Inferior parietal cortex (tissue), 1 donor: ENCODE measurements at regions not wholly inside any gene's neighbourhood (a gene's known extent, or its start where the extent isn't known, plus 50 kb on each side); places are given as distances from the start of the nearest gene placed in this dataset.

Experiments
- DNase-seq: peaks from one replicate; pipeline ENCODE4 v3.0.0-alpha.2; 2016; ENCODE audit errors: extremely low spot score

- DNase-seq = no peak
These were observed 86.7 kb upstream of the NRIP1 start for GRCh38 chr21:15151385-15152103.

DNA sequence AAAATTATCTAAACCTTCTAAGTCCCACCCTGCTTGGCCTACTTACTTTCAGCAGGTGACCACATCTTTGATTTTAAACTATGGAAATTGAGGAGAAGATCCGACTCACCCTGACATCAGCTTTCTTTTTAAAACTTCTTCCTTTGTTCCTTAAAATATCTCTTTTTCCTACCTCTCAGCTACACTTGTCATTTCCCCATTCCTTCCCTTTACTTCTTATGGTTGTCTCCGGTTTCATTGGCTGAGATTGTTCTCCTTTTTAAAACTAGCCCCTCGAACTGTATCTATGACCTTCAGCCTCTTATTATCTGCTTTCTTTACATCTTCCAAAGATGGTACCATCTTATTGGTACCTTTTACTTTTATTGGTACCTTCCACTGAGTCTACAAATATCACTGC lies 87.8 kb upstream of the NRIP1 start:
- no peak for DNase-seq

DNA sequence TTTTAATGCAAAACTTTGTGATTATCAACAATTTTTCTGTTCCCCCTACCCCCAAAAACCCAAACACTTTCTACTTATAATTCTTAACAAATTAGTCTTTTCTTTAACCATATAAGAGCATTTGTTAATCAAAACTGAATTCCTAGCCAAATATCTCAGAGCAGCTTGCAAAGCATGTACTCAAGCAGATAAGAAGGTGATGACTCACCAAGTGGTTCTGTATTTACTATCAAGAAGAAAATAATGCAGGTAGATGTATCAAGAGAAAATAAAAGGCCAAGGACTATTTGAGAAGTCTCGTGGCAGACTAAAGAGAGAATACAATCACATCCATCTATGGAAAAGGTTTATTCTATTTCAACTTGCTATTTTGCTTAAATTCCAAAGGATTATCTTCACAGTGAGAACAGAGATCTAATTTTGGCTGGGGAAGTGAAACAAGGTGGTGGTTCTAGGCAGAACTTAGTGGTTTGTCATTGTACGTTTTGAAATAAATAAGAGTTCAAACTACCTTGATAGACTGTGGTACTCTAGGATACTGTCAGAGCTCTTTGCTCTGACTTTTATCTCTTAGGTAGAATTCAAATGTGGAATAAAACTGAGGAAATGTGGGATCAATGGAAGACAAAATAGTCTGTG lies 94.7 kb upstream of the NRIP1 start:
- DNase-seq = no peak

DNA sequence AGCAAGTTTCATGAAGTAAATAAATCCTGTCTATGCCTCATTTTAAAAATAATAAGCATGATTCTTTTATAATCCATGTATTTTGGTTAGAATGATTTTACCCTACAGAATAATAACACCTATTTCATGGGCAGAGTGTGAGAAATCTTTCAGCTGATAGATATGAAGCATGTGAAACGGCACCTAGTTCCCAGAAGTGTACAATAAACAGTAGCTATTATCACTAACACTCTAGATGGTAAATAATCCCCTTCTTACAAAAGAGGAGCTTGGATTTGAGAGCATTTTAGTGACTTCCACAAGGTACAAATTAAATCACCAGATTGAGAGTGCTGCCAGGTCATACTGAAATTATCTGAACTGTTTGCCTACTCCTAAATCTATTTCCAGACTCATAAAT lies 95.3 kb upstream of the NRIP1 start:
- DNase-seq = no peak

DNA sequence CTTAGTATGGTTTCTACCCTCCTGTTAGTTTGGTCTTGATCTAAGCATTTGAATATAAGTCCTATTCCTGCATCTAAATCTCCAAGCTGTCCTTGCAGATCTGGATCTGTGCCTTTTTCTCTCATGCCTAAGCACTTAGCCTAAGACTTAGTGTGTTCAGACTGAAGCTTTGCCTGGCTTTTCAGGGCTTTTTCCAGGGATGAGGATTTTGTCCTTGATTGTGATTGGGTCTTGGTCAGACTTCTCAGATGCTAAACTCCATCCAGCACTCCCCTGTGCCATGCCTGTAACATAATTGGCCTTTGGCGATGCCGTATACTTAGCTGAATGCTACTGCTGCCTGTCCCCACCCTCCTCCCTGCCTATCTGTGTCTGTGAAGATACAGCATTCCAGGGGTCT lies 98.1 kb upstream of the NRIP1 start:
- no peak for DNase-seq

- no peak for DNase-seq
These were observed 99.5 kb upstream of the NRIP1 start for GRCh38 chr21:15164273-15164672.

- no peak for DNase-seq
These were observed 100.0 kb upstream of the NRIP1 start for GRCh38 chr21:15164678-15165303.

DNA sequence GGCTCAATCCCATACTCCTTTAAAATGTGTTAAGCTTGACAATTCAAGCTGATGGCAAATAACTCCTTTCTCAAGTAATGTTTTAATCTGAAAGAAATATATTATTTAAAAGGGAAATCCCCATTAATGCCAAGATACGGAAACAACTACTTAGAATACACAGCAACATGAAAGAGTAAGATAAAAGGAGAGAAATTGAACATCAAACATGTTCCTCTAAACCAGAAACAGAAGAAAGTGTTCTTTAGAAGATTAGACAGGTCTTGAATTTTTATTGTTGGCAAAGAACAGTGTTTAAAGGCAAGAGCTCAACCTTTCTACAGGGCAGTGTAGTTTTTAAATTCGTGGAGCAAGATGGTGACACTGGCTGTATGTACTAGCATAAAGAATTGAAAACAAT lies 105.8 kb upstream of the NRIP1 start:
- no peak for DNase-seq

DNA sequence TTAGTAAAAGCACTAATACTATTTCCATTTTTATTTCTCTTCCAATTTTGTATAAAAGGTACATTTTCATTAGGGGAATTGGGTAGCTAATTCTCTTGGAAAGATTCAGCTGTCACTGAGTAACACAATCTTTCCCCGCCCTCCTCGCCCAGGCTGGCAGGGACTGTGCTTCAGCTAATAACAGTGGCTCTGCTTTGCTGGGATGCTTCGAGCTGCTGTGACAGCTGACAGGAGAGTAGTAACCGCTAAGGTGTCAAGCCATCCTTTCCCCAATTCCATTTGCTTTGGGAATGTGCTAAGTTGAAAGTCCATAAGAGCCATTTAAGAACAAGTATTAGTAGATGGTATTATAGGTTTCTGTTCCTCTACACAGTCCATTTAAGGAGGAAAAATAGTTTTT lies 106.7 kb upstream of the NRIP1 start:
- no peak for DNase-seq

DNA sequence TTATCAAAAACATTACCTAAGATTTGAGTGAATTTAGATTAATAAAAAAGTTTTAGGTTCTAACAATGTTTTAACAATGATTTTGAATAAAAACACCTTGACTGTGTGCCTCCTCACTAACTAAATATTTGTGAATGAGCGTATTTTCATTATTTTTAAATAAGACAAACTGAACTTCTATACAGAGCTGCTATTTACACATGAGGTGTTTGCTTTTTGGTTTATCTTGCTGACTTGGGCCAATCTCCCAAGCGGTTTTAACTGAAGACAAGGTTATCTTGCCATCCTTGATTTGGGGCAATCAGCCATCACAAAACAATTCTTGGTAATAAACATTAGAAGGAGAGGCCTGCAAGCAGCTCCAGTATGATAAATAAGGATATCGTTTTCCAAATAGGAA lies 108.2 kb upstream of the NRIP1 start:
- no peak for DNase-seq

DNA sequence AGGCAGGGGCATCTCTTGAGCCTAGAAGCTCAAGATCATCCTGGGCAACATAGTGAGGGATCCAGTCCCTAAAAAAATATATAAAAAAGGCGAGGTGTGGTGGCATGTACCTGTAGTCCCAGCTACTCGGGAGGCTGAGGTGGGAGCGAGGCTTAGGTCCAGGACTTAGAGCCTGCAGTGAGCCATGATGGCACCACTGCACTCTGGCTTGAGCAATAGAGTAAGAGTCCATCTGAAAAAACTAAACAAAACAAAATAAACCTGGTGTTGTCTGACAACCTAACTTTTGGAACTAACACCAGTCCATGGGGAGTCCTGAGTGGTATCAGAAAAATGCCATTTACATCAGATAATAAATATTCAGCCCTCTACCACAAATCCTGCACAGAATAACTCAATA lies 110.1 kb upstream of the NRIP1 start:
- no peak for DNase-seq

DNA sequence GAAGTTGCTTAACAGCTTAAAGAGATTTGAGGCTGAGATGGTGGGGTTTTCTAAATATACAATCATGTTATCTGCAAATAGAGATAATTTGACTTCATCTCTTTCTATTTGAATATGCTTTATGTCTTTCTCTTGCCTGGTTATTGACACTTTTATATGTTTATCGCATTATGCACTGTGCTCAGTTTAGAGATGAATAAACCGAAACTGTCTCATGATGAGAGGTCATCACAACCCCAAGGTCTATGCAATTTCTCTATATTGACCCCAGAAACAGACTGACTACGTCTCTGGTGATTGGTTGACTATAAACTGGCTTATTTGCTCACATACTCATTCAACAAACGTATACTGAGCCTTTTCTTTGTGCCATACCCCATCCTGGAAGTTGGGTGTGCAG lies 117.9 kb upstream of the NRIP1 start:
- DNase-seq = no peak

- no peak for DNase-seq
These were observed 119.0 kb upstream of the NRIP1 start for GRCh38 chr21:15183813-15184257.

- DNase-seq = no peak
These were observed 125.6 kb upstream of the NRIP1 start for GRCh38 chr21:15190412-15190811.

GRCh38 chr21:15190837-15191236 lies 126.0 kb upstream of the NRIP1 start:
- DNase-seq = no peak

DNA sequence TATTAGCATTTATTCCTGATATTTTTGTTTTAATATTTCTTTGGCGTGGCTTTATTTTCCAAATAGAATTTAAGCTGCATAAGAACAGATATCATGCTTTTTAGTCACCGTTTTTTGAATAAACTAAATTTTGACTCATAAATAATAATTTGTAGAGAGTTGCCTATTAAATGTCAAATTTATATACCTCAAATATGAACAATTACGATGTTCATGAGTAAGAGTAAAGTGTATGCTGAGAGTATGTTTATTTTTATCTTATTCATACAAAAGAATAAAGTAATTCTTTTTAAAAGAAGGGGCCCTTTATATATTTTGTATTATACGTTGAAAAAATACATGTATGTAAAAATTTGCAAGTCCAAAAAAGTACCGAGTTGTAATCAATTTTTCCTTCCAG lies 126.5 kb upstream of the NRIP1 start:
- DNase-seq = no peak

DNA sequence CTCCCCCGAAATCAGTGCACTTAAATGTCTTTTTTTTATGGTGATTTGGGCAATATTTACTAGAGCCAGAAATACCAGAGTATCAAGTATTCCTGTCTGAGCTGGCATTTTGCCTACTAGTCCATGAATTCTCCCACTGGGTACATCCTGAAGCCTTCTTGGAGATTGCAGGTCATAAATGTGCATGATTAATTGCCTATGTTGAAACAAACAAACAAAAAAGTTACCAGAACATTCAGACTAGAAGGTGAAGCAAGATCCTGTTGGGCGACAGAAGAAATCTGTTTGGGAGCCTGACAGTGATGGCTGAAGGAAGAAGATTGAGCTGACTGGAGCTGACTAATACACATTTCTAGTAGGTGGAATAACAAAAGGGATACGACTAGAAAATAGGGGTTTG lies 127.4 kb upstream of the NRIP1 start:
- no peak for DNase-seq

DNA sequence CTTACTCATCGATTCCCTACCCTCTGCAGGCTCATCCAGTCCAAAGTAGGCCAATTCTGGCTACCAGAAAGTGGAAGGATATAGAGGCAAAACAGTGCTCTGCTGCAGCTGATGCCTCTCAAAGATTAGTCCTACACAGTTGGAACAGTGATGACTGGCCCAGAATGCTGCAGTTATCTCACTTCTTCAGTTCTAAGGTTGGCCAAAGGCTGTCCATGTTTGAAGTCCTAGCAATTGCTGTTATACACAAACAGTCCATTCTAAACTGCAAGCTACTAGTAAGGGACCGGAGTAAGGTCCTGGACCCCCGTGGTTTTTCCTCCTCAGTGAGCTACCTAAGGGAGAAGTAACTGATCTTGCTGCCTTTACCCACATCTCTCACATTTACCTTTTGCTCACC lies 129.1 kb upstream of the NRIP1 start:
- DNase-seq = no peak

DNA sequence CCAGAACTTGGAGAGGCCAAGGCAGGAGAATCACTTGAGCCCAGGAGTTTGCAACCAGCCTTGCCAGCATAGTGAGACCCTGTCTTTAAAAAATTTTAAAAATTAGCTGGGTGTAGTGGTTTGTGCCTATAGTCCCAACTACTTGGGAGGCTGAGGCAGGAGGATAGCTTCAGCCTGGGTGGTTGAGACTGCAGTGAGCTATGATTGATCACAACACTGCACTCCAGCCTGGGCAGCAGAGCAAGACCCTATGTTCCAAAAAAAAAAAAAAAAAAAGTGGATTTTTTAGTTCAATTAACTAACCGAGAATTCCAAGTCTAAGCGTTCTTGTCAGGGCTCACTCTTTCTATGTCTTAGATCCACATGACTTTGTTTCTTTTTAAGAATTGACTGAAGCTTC lies 130.3 kb upstream of the NRIP1 start:
- DNase-seq = no peak

DNA sequence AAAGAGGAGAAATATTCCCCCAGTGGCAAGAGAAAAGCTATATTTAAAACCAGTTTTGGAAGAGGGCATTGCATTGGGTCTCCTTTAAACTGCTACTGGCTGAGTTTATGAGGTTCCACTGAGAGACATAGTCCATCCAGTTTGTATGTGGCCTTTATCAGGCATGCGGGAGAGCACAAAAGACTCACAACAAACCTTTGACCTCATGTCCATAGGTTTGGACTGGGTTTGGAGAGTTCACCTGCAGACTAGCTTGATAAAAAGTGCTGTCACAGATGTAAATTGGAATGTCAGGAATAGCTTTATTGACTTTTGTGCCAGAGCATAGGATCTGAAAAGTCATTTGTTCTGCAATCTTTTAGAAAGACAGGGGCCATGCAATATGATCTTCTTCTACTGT lies 131.0 kb upstream of the NRIP1 start:
- DNase-seq = no peak

- no peak for DNase-seq
These were observed 132.9 kb upstream of the NRIP1 start for GRCh38 chr21:15197696-15198095.

GRCh38 chr21:15199414-15200383 lies 134.9 kb upstream of the NRIP1 start:
- DNase-seq = no peak
